ENCODE measurements at regions not wholly inside any gene's neighbourhood (a gene's known extent, or its start where the extent isn't known, plus 50 kb on each side); places are given as distances from the start of the nearest gene placed in this dataset.

DNA sequence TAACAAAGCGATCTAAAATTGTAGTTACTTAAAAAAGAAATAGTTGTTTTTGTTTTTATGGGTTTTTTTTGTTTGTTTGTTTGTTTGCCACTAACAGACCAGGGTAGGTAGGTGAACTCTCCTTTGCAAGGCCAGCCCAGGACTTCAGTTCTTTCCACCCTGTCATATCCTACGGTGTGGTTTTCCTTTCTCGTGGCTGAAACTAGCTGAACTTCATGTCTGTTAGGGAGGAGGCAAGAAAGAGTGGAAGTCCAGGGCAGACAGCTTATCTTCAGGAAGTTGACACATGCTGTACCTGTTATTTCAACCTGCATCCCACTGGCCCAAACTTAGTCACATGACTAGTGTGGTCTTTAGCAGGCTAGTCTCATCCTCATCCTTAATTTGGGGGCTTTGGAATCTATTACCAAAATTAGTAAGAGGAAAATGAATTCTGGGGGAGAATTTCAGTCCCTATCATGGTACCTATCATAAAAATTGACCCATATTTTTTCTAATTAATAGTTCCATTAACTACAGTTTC lies 62.9 kb upstream of the LRRC7 start:
- no peak for DNase-seq (ENCODE audit: insufficient read length, low spot score)
- no peak for FAIRE-seq
- TF ChIP-seq, protein P1, sequence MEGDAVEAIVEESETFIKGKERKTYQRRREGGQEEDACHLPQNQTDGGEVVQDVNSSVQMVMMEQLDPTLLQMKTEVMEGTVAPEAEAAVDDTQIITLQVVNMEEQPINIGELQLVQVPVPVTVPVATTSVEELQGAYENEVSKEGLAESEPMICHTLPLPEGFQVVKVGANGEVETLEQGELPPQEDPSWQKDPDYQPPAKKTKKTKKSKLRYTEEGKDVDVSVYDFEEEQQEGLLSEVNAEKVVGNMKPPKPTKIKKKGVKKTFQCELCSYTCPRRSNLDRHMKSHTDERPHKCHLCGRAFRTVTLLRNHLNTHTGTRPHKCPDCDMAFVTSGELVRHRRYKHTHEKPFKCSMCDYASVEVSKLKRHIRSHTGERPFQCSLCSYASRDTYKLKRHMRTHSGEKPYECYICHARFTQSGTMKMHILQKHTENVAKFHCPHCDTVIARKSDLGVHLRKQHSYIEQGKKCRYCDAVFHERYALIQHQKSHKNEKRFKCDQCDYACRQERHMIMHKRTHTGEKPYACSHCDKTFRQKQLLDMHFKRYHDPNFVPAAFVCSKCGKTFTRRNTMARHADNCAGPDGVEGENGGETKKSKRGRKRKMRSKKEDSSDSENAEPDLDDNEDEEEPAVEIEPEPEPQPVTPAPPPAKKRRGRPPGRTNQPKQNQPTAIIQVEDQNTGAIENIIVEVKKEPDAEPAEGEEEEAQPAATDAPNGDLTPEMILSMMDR (IDR thresholded peaks at IDR 0.05; ENCODE audit: insufficient read depth, missing control alignments), result no peak

DNA sequence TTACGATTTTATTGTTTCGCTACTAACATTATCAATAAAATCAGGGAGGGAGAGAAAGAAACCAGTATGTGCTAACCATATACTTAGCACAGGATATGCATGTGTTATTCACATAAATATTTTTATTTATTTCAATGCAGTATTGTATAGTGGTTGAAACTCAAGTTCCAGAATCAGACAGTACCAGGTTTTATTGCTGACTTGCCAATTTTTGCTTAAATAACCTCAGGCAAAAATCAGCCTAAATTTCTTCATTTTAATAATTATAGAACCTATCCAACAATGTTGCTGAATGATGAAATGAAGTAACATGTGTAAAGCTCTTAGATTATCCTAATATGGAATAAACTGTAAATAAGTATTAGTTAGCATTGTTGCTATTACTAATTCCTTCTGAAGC lies 61.4 kb upstream of the LRRC7 start:
- TF ChIP-seq, protein P1 (IDR thresholded peaks at IDR 0.05; ENCODE audit: insufficient read depth, missing control alignments), result no peak
- DNase-seq (ENCODE audit: insufficient read length, low spot score) (no peak), FAIRE-seq (no peak)

DNA sequence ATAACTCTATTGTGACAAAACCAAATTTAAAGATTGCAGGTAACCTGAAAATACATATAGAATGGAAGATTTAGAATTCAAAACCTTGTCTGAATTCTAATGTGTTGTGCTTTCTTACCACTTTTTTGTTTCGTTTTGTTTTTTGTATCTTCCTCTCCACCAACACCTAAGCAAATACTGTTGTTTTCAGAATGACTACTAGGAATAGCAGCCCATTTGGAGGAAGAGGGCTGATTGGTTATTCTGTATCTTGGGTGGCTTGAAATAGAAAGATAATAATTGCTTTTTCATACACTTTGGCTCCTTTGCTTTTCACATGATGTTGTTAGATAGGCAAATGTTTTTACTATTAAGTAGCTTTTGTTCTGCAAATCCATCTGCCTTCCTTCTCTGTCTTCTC lies 61.0 kb upstream of the LRRC7 start:
- DNase-seq (ENCODE audit: insufficient read length, low spot score), result no peak
- no peak for FAIRE-seq
- TF ChIP-seq, protein P1 (IDR thresholded peaks at IDR 0.05; ENCODE audit: insufficient read depth, missing control alignments), result no peak

DNA sequence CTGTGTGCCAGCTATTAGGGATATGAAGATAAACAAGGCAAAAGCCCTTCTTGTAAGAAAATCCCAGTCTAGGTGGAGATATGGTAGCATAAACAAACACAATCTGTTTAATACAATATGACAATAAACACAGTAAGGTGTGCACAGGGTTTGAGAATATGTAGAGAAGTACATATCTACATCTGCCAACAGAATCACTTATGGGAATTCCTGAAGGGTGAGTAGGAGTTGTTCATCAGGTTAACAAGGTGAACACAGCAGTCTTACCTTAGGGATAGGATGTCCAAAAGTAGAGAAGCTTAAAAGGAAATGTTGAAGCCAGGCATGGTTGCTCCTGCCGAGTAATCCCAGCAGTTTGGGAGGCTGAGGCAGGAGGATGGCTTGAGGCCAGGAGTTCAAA lies 57.7 kb upstream of the LRRC7 start:
- DNase-seq (ENCODE audit: insufficient read length, low spot score) (no peak), FAIRE-seq (no peak)
- TF ChIP-seq, protein P1 (IDR thresholded peaks at IDR 0.05; ENCODE audit: insufficient read depth, missing control alignments), result no peak

DNA sequence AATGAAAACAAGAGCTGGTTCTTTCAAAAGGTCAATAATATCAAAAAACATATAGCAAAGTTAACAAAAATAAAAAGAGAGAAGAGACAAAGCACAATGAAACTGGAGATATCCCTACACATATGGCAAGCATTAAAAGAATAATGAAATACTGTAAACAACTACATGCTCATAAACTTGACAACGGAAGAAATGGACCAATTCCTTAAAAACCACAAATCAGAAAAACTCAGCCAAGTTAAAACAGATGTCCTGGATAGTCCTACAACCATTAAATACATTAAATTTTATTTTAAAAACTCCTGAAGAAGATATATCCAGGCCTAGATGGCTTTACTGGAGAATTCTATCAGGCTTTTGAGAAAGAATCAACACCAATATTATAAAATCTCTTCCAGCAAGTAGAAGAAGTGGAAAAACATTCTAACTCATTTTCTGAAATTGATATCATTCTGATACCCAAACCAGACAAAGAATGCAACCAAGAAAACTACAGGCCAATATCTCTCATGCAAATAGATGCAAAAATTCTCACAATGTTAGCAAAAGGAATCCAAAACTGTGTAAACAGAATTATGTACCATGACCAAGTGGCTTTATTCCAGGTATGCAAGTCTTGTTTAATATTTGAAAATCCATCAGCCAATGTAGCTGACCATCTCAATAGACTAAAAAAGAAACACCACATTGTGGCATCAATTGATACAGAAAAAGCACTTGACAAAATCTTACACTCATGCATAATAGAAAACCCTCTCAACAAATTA lies 56.1 kb upstream of the LRRC7 start:
- FAIRE-seq (no peak), DNase-seq (ENCODE audit: insufficient read length, low spot score) (no peak)
- TF ChIP-seq, protein P1 (IDR thresholded peaks at IDR 0.05; ENCODE audit: insufficient read depth, missing control alignments), result no peak

DNA sequence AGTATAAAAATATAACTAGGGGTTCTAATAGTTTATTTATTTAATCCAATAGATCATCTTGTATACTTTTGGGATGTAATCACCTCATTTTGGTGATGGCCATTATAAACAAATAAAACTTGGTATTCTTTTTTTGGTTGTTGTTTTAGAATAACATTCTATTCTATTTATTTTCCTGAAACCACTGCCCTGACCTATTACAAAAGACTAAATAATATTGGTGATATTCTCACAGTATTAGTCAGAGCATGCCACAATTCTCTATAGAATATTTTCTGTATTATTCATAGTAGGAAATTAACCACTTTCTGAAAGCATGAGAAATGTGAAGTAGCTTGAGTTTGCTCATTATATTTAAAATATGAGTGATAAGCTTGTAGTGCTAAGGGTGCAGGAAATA lies 54.1 kb upstream of the LRRC7 start:
- FAIRE-seq (no peak), DNase-seq (ENCODE audit: insufficient read length, low spot score) (no peak)
- TF ChIP-seq, protein P1 (IDR thresholded peaks at IDR 0.05; ENCODE audit: insufficient read depth, missing control alignments), result no peak

All from D721Med (cell line).